8988T (cell line): ENCODE measurements at regions not wholly inside any gene's neighbourhood (a gene's known extent, or its start where the extent isn't known, plus 50 kb on each side); places are given as distances from the start of the nearest gene placed in this dataset.

Source experiments
- DNase-seq: peaks from one replicate; pipeline ENCODE4 v3.0.0; 2011

DNA sequence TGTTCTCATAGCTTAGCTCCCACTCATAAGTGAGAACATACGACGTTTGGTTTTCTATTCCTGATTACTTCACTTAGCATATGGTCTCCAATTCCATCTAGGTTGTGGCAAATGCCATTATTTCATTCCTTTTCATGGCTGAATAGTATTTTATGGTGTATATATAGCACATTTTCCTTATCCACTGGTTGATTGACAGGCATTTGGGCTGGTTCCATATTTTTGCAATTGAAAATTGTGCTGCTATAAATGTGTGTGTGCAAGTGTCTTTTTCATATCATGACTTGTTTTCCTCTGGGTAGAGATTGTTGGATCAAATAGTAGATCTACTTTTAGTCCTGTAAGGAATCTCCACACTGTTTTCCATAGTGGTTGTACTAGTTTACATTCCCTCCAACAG, 133.0 kb upstream of the TAB2 start:
- no peak for DNase-seq

- DNase-seq: no peak
Observed at GRCh38 chr6:149185799-149186357, 131.6 kb upstream of the TAB2 start.

DNA sequence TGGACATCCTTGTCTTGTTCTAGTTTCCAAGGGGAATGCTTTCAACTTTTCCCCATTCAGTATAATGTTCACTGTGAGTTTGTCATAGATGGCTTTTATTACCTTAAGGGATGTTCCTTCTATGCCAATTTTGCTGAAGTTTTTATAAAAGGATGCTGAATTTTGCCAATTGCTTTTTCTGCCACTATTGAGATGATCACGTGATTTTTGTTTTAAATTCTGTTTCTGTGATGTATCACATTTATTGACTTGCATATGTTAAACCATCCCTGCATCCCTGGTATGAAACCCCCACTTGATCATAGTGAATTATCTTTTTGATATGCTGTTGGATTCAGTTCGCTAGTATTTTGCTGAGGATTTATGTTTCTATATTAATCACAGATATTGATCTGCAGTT, 130.6 kb upstream of the TAB2 start:
- DNase-seq: no peak

DNA sequence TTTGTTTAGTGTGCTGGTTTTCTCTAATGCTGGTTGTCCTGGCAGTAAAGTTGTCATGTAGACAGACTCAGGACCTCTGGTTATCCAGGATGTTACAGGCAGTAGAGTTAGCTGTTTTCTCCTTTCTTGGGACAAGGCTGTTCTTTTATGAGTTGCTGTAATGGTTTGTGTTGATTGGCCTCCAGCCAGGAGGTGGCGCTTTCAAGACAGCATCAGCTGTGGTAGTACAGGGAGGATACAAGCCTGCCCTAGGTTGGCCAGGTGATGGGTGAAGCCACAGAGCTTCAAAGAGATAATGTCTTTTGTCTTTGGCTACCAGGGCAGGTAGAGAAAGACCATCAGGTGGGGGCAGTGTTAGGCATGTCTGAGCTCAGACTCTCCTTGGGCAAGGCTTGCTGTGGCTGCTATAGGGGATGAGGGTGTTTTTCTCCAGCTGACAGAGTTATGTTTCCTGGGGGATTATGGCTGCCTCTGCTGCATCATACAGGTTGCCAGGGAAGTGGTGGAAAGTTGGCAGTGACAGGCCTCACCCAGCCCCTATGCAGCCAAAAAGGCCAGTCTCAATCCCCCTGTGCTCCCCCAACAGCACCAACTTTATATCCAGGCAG, 127.2 kb upstream of the TAB2 start:
- DNase-seq: no peak

DNA sequence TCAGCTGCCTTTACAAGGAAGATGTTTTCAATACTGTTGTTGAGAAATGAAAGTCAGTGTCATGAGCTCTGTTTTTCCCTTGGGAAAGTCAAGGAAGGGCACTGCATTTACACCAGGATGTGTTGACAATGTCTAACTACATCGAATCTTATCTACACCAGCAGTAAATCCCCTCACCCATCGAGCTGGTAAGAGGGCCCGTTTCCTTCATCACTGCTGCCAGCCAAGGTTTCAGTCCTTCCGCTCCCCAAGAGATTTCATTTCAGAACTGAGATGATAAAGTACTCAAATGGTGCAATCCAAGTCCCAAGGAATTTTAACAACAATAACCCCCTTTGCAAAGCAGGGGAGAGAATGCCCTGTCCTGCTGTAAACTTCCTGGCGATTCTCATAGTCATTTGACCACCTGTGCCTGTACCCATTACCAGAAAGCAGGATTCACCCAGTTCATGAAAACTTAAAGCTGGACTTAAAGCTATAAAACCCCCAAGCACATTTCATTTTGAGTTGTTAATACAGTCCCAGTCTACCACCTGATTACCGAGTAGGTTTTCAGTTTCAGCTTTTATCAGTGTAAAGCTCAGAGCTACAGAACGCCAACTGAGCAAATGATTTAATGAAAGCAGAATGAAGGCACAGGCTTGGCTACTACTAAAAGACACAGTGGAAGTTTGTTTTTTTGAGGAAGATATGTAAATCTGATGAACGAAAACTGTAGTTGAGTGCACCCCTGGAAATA, 122.5 kb upstream of the TAB2 start:
- DNase-seq: no peak

- no peak for DNase-seq
Observed at GRCh38 chr6:149196091-149196490, 121.4 kb upstream of the TAB2 start.

GRCh38 chr6:149197482-149197881, 120.0 kb upstream of the TAB2 start:
- no peak for DNase-seq

- DNase-seq: no peak
Observed at GRCh38 chr6:149198265-149198664, 119.2 kb upstream of the TAB2 start.

DNA sequence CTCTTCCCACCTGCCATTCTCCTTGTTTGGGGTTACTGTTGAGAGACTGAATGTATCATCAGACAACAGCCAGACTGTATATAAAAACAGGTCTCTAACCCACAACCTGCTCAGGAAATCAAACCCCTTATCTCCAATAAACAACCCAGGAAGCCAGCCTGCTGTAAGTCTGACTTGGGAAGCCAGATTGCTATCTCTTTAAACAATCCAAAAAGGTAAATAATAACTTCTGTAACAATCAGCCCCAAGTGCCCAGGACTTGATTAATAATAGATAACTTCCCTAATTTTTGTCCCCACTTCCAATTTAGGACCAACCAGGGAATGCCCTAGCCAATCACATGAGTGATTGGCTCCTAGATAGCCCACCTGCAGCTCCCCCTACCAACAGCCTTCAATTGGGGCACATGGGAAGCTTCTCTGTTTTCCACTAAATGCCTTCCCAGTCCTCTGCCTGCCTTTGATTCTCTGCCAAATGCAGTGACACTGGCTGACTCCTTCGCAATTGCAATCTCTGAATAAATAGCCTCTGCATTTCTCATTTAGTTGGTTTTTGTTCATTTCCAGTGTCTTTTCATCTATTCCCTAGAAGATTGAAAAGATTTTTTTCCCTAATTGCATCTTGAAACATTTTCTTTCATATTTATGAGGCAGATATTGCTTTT, 117.1 kb upstream of the TAB2 start:
- no peak for DNase-seq

DNA sequence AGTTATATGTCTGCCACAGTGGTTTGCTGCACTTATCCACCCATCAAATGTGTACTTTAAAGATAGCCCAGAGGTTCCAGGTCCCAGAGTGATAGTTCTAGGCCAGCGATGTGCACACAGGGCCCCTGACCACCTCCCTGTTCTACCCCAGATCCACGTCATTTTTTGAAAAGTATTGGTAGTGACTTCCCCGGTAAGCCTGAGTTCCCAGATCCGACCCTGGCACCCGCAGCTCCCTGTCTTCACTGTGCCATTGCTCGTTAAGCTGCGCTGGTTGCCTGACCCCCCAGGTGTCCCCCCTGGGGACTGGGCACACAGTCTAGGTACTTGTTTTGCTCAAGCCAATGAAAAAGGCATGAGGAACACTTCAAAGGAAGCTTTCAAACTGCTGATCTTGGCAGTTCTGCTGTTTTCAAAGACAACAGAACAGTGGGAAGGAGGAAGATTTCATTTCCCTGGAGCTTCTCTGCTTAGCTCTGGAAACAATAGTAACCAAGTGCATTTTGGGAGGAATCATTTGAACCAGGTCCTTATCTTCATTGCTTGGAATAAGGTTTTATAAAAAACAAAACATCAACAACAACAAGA, 116.3 kb upstream of the TAB2 start:
- DNase-seq: no peak

GRCh38 chr6:149202100-149202499, 115.4 kb upstream of the TAB2 start:
- no peak for DNase-seq

DNA sequence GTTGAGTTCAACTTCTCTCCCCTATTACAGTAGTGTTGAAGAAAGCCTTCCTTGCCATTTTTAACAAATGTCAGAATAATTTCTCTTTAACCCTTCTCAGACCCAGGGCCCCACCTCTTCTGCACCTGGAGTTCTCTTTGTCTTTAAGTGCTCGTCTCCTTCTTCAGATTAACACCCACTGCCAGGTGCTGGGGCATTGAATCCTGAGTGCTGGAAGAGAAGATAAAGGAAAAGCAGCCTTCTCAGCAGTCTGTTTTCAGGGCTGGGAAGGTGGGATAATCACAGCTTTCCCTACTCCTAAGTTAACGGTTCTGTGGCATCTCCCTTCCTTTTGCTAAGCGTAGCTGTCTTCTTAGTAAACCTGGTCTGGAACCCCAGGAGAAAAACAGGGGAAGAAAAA, 114.6 kb upstream of the TAB2 start:
- DNase-seq: no peak

GRCh38 chr6:149203509-149203908, 114.0 kb upstream of the TAB2 start:
- DNase-seq: no peak

DNA sequence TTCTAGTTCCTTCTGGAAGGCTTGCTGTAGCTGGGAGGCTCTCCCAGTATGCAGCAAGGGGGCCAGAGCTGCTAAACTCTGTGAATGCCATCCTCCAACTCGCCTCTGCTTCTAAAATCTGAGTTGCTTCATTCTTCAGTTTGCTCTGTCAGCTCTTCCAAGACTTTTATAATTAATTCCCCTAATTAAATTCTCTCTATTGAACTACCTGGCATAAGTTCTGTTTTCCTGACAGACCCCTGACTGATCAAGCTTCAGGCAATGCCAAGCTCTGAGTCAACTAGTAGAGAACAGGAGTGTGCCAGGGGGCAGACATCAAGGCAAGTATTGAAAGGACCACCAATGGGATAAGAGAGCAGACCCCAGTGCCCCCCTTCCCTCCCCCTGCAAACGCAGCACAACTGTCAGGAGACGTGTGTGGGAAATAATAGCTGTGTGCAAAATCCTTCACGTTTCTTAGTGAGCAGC, 109.3 kb upstream of the TAB2 start:
- DNase-seq: no peak

DNA sequence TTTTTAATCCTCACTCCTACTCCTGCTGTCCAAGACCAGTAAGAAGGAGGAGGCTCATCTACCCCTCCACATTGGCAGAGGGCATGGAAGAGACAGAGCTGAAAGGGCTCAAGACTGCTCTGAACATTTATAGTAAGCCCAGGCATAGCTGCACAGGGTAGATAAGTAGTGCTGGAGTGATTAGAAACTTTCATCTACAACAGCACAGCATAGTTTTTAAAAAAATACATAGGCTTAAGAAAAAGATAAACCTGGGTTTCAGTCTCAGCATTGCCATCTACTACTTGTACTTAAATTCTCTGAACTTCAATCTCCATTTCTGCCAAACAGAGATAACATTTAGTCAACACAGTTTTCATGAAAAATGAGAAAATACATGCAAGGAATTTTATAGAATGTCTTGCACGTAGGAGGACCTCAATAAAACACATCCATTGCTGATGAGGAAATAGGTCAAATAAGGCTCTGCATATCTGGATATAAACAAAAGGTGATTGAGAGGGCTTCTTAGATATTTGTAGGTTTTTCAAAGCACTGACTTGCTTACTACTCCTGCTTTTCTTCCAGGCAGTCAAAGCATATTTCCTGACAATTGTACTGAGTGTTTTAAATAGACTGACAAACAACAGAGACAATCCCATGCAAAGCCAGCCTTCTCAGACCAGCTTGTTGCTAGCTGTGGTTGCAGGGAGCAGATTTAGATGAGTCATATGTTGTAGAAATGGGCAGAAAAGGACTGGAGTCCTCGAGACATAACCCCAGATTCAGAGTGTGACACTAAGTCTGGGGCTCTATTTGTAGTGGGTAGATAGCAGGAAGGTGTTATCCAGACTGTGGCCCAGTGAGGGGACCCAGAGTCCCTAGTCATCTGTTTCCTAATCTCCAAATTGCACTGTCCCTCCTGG, 107.4 kb upstream of the TAB2 start:
- DNase-seq: no peak

DNA sequence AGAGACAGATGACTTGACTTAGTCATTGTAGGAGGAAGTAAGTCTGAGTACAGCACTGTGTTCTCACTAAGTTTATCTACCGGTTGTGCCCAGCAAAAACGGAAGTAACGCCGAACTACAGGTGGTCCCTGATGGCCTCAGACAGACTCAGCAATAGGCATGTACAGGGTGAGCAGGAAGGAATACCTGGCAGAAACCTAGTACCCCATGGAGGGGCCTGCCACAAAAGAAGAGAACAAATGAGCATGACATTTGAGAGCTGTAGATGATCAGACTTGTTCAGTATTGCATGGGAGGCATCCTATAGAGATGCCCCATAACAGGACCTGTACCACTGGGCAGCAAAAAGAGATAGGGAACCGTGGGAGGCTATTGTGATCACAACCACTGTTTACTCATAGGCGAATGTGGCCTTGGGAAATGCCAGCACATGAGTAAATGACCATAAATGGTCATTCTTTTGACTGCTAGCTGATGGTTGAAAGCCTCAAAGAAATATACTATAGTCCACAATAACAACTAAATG, 106.4 kb upstream of the TAB2 start:
- no peak for DNase-seq

DNA sequence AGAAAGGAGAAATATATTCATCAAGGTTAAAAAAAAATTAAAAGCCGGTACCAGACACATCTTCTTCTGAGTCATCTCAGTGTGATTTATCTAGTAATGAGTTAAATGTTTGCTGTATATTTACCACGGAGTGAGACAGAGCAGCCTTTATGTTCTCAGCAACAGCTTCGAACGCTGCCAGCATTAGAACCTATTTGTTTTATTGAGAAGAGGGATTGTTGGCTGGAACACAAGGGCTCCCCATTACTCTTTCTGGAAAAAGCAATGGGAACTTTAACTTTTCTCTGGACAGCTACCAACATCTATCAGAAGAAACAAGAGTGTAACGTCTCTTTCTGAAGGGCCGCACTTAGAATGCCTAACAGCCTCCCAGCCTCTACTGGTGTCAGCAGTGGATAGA, 105.3 kb upstream of the TAB2 start:
- DNase-seq: no peak

- DNase-seq: no peak
Observed at GRCh38 chr6:149212892-149213801, 104.4 kb upstream of the TAB2 start.

- no peak for DNase-seq
Observed at GRCh38 chr6:149213829-149214228, 103.7 kb upstream of the TAB2 start.

DNA sequence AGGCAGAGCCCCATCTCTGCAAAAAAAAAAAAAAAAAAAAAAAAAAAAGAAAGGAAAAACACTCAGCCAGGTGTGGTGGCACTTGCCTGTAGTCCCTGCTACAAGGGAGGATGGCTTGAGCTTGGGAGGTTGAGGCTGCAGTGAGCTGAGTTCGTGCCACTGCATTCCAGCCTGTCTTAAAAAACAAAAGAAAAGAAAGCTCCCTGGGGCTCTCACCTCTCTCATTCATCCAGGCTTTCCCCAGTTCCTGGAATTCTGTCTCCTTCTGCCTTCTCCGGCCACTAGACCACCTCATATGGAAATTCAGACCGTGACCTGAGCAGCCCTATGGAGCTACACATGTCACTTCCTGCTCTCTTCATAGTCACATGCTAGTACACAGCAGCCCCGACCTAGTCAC, 101.1 kb upstream of the TAB2 start:
- no peak for DNase-seq

DNA sequence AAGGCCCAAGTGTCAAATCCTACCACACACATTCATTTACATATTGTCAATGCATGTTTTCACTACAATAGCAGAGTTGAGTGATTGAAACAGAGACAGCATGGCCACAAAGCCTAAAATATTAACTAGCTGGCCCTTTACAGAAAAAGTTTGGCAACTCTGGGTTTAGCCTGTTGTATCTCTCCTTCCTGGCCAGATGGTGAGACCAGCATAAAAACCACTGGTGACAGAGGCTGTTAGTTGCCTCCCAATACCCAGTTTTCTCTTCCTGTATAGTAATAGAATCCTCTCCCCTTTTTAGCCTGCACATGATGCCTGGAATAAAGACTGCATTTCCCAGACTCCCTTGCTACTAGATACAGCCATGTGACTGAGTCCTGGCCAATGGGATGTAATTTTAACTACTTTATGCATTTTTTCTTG, 100.0 kb upstream of the TAB2 start:
- no peak for DNase-seq
